ENCODE measurements at regions not wholly inside any gene's neighbourhood (a gene's known extent, or its start where the extent isn't known, plus 50 kb on each side); places are given as distances from the start of the nearest gene placed in this dataset.
"Not testable (repeated sequence)": the region's sequence is repeated elsewhere in the genome, so short reads cannot be mapped to it uniquely, and the experiment has no call there.

DNA sequence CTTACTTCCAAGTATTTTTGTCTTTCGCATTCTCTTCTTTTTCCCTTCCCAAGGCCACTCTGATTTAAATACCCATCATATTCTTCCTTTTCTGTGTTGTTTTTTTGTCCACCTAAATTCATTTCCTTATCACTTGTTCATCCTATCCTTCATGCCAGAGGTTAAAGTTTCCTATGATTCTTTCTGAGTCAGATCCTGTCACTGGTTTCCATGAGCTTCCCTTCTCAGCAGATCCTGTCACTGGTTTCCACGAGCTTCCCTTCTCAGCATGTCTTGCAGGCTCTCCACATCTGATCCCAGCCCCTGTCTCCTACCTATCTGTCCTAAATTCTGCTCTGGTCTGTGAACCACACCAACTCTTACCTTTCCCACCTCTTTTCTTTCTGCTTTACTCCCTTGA, 311.8 kb upstream of the RGS6 start:
- H3K9ac ChIP-seq (ENCODE audit: low read depth in 1 of 2, low read length in 2 of 2): no peak overlapping the region
- no peaks in the 10 kb centered on the region for H3K9me3 ChIP-seq (ENCODE audit: control insufficient read depth in 2 of 2, low read length in 2 of 2)
- H3K27ac ChIP-seq (ENCODE audit: low read depth in 2 of 2, low read length in 2 of 2): no peak overlapping the region
- H3K36me3 ChIP-seq (ENCODE audit: control insufficient read depth in 2 of 2, insufficient read depth in 2 of 2, low read length in 2 of 2): peaks cover 5 to 9% of the 10 kb centered on the region in 2 donors
- H3K27me3 ChIP-seq (ENCODE audit: control insufficient read depth in 2 of 2, insufficient read depth in 2 of 2, low read length in 2 of 2): no peaks in the 10 kb centered on the region
- no peaks in the 10 kb centered on the region for H3K4me1 ChIP-seq (ENCODE audit: control insufficient read depth in 2 of 2, insufficient read depth in 2 of 2, low read length in 2 of 2)
- no peak overlapping the region for H3K4me3 ChIP-seq (ENCODE audit: low read length in 2 of 2)

DNA sequence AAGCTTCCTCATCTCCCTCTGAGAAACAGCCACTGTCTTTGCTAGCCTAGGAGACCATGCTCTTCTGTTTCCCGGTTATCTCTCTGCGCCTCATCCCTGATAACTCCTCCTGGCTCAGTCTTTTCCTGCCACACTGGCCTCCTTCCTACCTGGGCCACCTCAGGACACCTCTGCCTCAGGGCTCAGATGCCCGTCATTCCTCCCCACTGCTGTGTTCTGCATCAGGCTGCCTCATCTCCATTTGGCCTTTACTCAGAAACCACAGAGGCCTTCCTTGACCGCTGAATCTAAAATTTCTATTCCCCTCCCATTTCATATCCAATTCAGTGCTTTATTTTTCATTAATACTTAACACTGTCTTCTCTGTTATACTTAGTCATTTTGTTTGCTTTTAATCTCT, 311.0 kb upstream of the RGS6 start:
- Histone ChIP-seq H3K4me3 (ENCODE audit: low read length in 2 of 2) (no peak overlapping the region), H3K36me3 (ENCODE audit: control insufficient read depth in 2 of 2, insufficient read depth in 2 of 2, low read length in 2 of 2) (peaks cover 5 to 9% of the 10 kb centered on the region in 2 donors), H3K9me3 (ENCODE audit: control insufficient read depth in 2 of 2, low read length in 2 of 2) (no peaks in the 10 kb centered on the region), H3K9ac (ENCODE audit: low read depth in 1 of 2, low read length in 2 of 2) (no peak overlapping the region), H3K27ac (ENCODE audit: low read depth in 2 of 2, low read length in 2 of 2) (no peak overlapping the region), H3K4me1 (ENCODE audit: control insufficient read depth in 2 of 2, insufficient read depth in 2 of 2, low read length in 2 of 2) (no peaks in the 10 kb centered on the region), H3K27me3 (ENCODE audit: control insufficient read depth in 2 of 2, insufficient read depth in 2 of 2, low read length in 2 of 2) (no peaks in the 10 kb centered on the region)

DNA sequence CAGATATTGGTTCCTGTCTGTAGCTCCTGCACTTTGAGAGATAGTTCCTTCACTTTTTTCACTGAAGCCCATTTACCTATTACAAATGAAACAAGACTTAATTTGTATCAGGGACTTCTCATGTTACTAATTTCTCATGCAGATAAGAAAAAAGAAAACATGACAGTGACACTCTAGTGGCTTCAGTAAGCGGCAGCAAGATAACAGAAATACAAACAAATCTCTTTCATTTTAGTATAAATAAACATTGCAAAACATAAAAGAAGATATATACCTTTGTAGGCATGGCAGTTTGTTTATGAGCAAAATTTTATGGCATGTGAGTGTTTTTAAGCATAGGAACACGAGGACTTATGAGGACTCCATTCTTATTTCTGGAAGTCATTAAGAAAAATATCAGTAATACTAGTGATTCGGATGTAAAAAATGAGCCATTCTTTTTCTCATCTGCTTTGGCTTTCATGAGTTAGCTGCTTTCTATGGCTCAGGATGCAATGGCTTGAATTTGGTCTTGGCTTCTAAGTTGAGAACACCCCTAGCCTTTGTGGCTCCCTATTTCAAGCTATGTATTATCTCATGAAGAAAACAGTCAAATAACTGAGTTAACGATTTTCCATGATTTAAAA, 310.1 kb upstream of the RGS6 start:
- Histone ChIP-seq H3K4me1 (ENCODE audit: control insufficient read depth in 2 of 2, insufficient read depth in 2 of 2, low read length in 2 of 2) (no peaks in the 10 kb centered on the region), H3K9me3 (ENCODE audit: control insufficient read depth in 2 of 2, low read length in 2 of 2) (no peaks in the 10 kb centered on the region), H3K4me3 (ENCODE audit: low read length in 2 of 2) (no peak overlapping the region), H3K27me3 (ENCODE audit: control insufficient read depth in 2 of 2, insufficient read depth in 2 of 2, low read length in 2 of 2) (no peaks in the 10 kb centered on the region), H3K36me3 (ENCODE audit: control insufficient read depth in 2 of 2, insufficient read depth in 2 of 2, low read length in 2 of 2) (peaks cover 5 to 9% of the 10 kb centered on the region in 2 donors), H3K9ac (ENCODE audit: low read depth in 1 of 2, low read length in 2 of 2) (no peak overlapping the region), H3K27ac (ENCODE audit: low read depth in 2 of 2, low read length in 2 of 2) (no peak overlapping the region)

DNA sequence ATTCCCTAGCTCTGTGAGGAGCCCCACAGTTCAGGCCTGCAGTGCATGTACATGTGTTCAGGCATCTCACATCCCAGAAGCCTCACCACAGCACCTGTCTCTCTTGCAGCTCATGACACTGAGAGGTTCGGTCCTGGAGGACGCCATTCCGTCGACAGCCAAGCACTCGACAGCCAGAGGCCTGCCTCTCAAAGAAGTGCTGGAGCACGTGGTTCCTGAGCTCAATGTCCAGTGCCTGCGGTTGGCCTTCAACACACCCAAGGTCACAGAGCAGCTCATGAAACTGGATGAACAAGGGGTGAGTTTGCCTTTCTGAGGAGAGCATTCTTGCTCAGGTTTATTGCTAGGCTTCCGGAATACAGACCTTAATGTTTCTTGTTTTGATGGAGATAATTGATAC, 308.3 kb upstream of the RGS6 start:
- no peaks in the 10 kb centered on the region for H3K27me3 ChIP-seq (ENCODE audit: control insufficient read depth in 2 of 2, insufficient read depth in 2 of 2, low read length in 2 of 2)
- no peak overlapping the region for H3K9ac ChIP-seq (ENCODE audit: low read depth in 1 of 2, low read length in 2 of 2)
- no peaks in the 10 kb centered on the region for H3K9me3 ChIP-seq (ENCODE audit: control insufficient read depth in 2 of 2, low read length in 2 of 2)
- H3K4me3 ChIP-seq (ENCODE audit: low read length in 2 of 2): no peak overlapping the region
- no peaks in the 10 kb centered on the region for H3K4me1 ChIP-seq (ENCODE audit: control insufficient read depth in 2 of 2, insufficient read depth in 2 of 2, low read length in 2 of 2)
- H3K36me3 ChIP-seq (ENCODE audit: control insufficient read depth in 2 of 2, insufficient read depth in 2 of 2, low read length in 2 of 2): peaks cover 5 to 6% of the 10 kb centered on the region in 2 donors
- no peak overlapping the region for H3K27ac ChIP-seq (ENCODE audit: low read depth in 2 of 2, low read length in 2 of 2)

DNA sequence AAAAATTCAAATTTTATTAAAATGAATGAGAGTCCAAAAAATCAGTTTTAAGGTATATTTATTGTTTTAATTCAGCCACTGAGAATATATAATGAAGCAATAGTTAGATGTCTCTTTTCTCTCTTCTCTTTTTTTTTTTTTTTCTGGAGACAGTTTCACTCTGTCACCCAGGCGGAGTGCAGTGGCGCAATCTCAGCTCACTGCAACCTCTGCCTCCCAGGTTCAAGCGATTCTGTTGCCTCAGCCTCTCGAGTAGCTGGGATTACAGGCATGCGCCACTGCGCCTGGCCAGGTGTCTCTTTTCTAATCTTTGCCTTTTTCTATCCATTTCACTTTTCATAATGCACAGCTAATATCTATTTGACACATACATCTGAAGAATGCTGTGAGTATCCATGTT, 307.1 kb upstream of the RGS6 start:
- Histone ChIP-seq H3K27ac (ENCODE audit: low read depth in 2 of 2, low read length in 2 of 2) (no peak overlapping the region), H3K9ac (ENCODE audit: low read depth in 1 of 2, low read length in 2 of 2) (no peak overlapping the region)

DNA sequence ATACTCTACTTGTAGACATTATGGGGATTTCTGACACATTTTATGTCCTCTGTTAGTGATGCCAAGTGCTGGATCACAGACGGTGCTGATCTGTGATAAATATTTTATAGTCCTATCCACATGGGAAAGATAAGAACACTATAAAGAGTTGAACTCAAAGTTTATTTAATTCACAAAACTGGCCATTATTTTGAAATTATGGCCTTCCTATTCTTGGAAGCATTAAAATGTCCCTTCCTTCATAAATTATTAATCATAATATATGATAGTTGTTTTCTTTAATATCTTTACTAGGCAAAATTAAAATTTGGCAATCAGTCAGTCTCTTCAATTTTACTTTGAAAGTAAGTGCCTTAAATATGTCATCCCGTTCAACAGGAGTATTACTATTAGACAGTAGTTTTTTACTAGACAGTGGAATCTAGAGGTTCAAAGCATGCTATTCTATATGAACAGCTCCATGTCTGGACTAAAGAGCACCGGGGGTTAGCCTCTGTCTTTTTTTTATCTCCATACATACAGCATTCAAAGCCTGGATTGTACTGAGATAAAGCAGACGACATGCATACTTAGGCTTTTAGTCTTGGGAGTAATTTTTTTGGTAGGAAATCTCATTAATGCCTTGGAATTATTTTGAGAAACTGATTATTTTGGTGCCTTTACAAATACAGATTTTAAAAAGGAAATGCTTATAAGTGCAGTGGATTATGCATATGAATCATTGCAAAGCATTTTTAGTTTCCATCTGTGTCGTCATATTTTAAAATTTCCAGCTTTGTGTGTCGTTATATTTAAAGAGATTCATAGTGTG, 306.1 kb upstream of the RGS6 start:
- Histone ChIP-seq H3K9ac (ENCODE audit: low read depth in 1 of 2, low read length in 2 of 2) (no peak overlapping the region), H3K27ac (ENCODE audit: low read depth in 2 of 2, low read length in 2 of 2) (no peak overlapping the region), H3K4me3 (ENCODE audit: low read length in 2 of 2) (no peak overlapping the region), H3K9me3 (ENCODE audit: control insufficient read depth in 2 of 2, low read length in 2 of 2) (no peaks in the 10 kb centered on the region), H3K27me3 (ENCODE audit: control insufficient read depth in 2 of 2, insufficient read depth in 2 of 2, low read length in 2 of 2) (no peaks in the 10 kb centered on the region), H3K36me3 (ENCODE audit: control insufficient read depth in 2 of 2, insufficient read depth in 2 of 2, low read length in 2 of 2) (peaks cover 3 to 5% of the 10 kb centered on the region in 2 donors), H3K4me1 (ENCODE audit: control insufficient read depth in 2 of 2, insufficient read depth in 2 of 2, low read length in 2 of 2) (no peaks in the 10 kb centered on the region)

More for the DNA sequence above, 307.1 kb upstream of the RGS6 start:
- H3K36me3 ChIP-seq (ENCODE audit: control insufficient read depth in 2 of 2, insufficient read depth in 2 of 2, low read length in 2 of 2): peaks cover 3 to 5% of the 10 kb centered on the region in 2 donors
- no peaks in the 10 kb centered on the region for H3K9me3 ChIP-seq (ENCODE audit: control insufficient read depth in 2 of 2, low read length in 2 of 2)
- H3K4me1 ChIP-seq (ENCODE audit: control insufficient read depth in 2 of 2, insufficient read depth in 2 of 2, low read length in 2 of 2): no peaks in the 10 kb centered on the region
- no peaks in the 10 kb centered on the region for H3K27me3 ChIP-seq (ENCODE audit: control insufficient read depth in 2 of 2, insufficient read depth in 2 of 2, low read length in 2 of 2)
- H3K4me3 ChIP-seq (ENCODE audit: low read length in 2 of 2): no peak overlapping the region

DNA sequence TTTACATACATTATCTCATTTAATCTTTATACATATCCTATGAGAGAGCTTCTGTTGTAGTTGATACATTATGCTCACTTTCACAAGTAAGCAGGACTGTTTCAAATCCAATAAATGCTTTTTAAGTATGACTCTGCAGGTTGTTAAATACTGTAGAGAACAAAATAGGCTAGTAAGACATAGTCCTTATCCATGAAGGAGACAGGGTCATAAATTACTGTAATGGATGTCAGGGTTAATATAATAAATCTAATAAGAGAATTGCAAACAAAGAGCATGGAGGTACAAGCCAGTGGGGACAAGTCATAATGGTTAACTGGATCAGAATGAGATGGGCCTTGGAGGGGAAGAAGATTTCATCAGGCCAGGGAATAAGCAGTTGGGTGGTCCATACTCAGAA, 303.8 kb upstream of the RGS6 start:
- Histone ChIP-seq H3K36me3 (ENCODE audit: control insufficient read depth in 2 of 2, insufficient read depth in 2 of 2, low read length in 2 of 2) (peaks cover 3% of the 10 kb centered on the region in 2 donors), H3K27ac (ENCODE audit: low read depth in 2 of 2, low read length in 2 of 2) (no peak overlapping the region), H3K4me3 (ENCODE audit: low read length in 2 of 2) (no peak overlapping the region), H3K4me1 (ENCODE audit: control insufficient read depth in 2 of 2, insufficient read depth in 2 of 2, low read length in 2 of 2) (no peaks in the 10 kb centered on the region), H3K9ac (ENCODE audit: low read depth in 1 of 2, low read length in 2 of 2) (no peak overlapping the region), H3K27me3 (ENCODE audit: control insufficient read depth in 2 of 2, insufficient read depth in 2 of 2, low read length in 2 of 2) (no peaks in the 10 kb centered on the region), H3K9me3 (ENCODE audit: control insufficient read depth in 2 of 2, low read length in 2 of 2) (no peaks in the 10 kb centered on the region)

DNA sequence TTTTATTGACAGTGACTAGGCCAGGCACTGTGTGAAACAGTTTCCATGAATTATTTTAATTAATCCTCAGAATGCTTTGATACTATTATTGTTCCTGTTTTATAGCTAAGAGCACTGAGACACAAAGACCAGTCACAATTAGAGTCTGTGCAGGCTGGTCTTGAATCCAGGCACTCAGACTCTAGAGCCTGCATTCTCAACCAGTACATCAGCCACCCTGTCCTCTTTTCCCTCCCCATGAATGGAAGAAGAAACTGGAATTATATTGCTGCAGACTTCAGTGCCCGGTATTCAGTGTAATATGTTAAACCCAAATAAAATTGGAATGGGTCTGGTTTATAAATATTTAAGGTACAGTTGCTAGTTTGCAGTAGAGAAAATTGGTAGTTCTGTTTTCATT, 303.0 kb upstream of the RGS6 start:
- no peak overlapping the region for H3K9ac ChIP-seq (ENCODE audit: low read depth in 1 of 2, low read length in 2 of 2)
- no peaks in the 10 kb centered on the region for H3K9me3 ChIP-seq (ENCODE audit: control insufficient read depth in 2 of 2, low read length in 2 of 2)
- H3K36me3 ChIP-seq (ENCODE audit: control insufficient read depth in 2 of 2, insufficient read depth in 2 of 2, low read length in 2 of 2): no peaks in the 10 kb centered on the region
- H3K4me3 ChIP-seq (ENCODE audit: low read length in 2 of 2): no peak overlapping the region
- H3K27me3 ChIP-seq (ENCODE audit: control insufficient read depth in 2 of 2, insufficient read depth in 2 of 2, low read length in 2 of 2): no peaks in the 10 kb centered on the region
- no peak overlapping the region for H3K27ac ChIP-seq (ENCODE audit: low read depth in 2 of 2, low read length in 2 of 2)
- H3K4me1 ChIP-seq (ENCODE audit: control insufficient read depth in 2 of 2, insufficient read depth in 2 of 2, low read length in 2 of 2): no peaks in the 10 kb centered on the region

DNA sequence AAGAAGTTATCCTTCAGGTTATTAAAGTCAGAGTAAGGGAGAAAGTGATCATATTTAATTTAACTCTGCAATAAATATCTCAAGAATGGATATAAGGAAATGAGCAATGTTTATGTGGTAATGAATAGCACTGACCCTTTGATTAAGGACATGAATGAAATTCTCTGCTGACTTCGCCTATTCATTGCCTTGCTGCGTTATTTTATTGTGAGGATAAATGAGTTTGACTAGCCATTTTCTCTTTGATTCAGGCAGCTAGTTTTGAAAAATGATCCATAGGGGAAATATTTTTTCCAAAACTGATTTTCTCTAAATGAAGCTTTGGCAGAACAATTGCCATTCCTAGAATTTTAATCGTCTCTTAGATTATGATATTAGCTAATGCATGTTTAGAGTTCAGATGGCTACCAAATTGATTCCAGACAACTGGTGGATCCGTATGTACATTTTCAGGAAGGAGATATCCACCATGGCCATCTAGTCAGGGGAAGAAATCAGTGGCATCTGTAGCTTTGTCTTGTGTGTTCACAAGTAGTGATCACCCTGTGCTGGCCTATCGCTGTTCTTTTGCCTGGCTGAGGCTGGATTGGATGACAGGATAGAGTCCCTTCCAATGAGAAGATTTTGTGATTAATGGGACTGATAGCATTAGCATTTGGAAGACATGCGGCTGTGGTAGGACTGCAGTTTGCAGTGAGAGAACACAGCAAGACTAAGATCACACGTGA, 302.3 kb upstream of the RGS6 start:
- Histone ChIP-seq H3K27ac (ENCODE audit: low read depth in 2 of 2, low read length in 2 of 2) (no peak overlapping the region), H3K36me3 (ENCODE audit: control insufficient read depth in 2 of 2, insufficient read depth in 2 of 2, low read length in 2 of 2) (no peaks in the 10 kb centered on the region)

DNA sequence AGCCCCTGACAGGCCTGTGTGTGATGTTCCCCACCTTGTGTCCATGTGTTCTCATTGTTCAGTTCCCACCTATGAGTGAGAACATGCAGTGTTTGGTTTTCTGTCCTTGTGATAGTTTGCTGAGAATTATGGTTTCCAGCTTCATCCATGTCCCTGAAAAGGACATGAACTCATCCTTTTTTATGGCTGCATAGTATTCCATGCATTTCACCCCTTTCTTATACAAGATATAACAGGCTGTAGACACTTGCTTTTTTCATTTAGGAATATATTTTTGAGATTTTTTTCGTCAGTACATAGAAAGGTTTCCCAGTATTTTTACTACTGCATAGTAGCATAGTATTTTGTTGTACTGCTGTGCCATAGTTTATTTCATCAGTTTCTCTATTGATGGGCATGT, 301.2 kb upstream of the RGS6 start:
- not testable (repeated sequence) for H3K27ac ChIP-seq (ENCODE audit: low read depth in 2 of 2, low read length in 2 of 2); H3K9me3 ChIP-seq (ENCODE audit: control insufficient read depth in 2 of 2, low read length in 2 of 2); H3K9ac ChIP-seq (ENCODE audit: low read depth in 1 of 2, low read length in 2 of 2); H3K4me1 ChIP-seq (ENCODE audit: control insufficient read depth in 2 of 2, insufficient read depth in 2 of 2, low read length in 2 of 2); H3K4me3 ChIP-seq (ENCODE audit: low read length in 2 of 2); H3K36me3 ChIP-seq (ENCODE audit: control insufficient read depth in 2 of 2, insufficient read depth in 2 of 2, low read length in 2 of 2); H3K27me3 ChIP-seq (ENCODE audit: control insufficient read depth in 2 of 2, insufficient read depth in 2 of 2, low read length in 2 of 2)

More for the DNA sequence above, 302.3 kb upstream of the RGS6 start:
- Histone ChIP-seq H3K9ac (ENCODE audit: low read depth in 1 of 2, low read length in 2 of 2) (no peak overlapping the region), H3K4me3 (ENCODE audit: low read length in 2 of 2) (no peak overlapping the region), H3K27me3 (ENCODE audit: control insufficient read depth in 2 of 2, insufficient read depth in 2 of 2, low read length in 2 of 2) (no peaks in the 10 kb centered on the region), H3K9me3 (ENCODE audit: control insufficient read depth in 2 of 2, low read length in 2 of 2) (no peaks in the 10 kb centered on the region), H3K4me1 (ENCODE audit: control insufficient read depth in 2 of 2, insufficient read depth in 2 of 2, low read length in 2 of 2) (no peaks in the 10 kb centered on the region)
